OCI-M1 (cell line): ENCODE measurements at regions not wholly inside any gene's neighbourhood (a gene's known extent, or its start where the extent isn't known, plus 50 kb on each side); places are given as distances from the start of the nearest gene placed in this dataset.

ENCODE experiments used
- DNase-seq: peaks from one replicate; lab custom pipeline; 2025; lab: John Stamatoyannopoulos, UW

GRCh38 chr5:6868575-6869215, 155.5 kb downstream of the TENT4A start:
- DNase-seq: peak; percentile 2

- no peak for DNase-seq
These were observed 156.4 kb downstream of the TENT4A start for GRCh38 chr5:6869677-6870076.

GRCh38 chr5:6872441-6873160, 159.4 kb downstream of the TENT4A start:
- no peak for DNase-seq

- DNase-seq: no peak
These were observed 160.1 kb downstream of the TENT4A start for GRCh38 chr5:6873359-6873758.

GRCh38 chr5:6875376-6875775, 162.1 kb downstream of the TENT4A start:
- no peak for DNase-seq

GRCh38 chr5:6877986-6878828, 165.0 kb downstream of the TENT4A start:
- DNase-seq: no peak

- no peak for DNase-seq
These were observed 172.3 kb downstream of the TENT4A start for GRCh38 chr5:6885581-6885980.

GRCh38 chr5:6886866-6887265, 173.6 kb downstream of the TENT4A start:
- DNase-seq: peak; percentile 3

- DNase-seq: no peak
These were observed 175.8 kb downstream of the TENT4A start for GRCh38 chr5:6889030-6889429.

GRCh38 chr5:6899221-6899620, 186.0 kb downstream of the TENT4A start:
- no peak for DNase-seq

GRCh38 chr5:6900247-6901227, 187.3 kb downstream of the TENT4A start:
- no peak for DNase-seq

GRCh38 chr5:6902094-6902493, 188.9 kb downstream of the TENT4A start:
- DNase-seq: no peak

- no peak for DNase-seq
These were observed 189.4 kb downstream of the TENT4A start for GRCh38 chr5:6902597-6902996.

- no peak for DNase-seq
These were observed 190.7 kb downstream of the TENT4A start for GRCh38 chr5:6903934-6904333.

GRCh38 chr5:6904860-6905259, 191.6 kb downstream of the TENT4A start:
- DNase-seq: no peak

- no peak for DNase-seq
These were observed 192.2 kb downstream of the TENT4A start for GRCh38 chr5:6905423-6905822.

GRCh38 chr5:6905883-6906282, 192.7 kb downstream of the TENT4A start:
- DNase-seq: no peak

- no peak for DNase-seq
These were observed 194.2 kb downstream of the TENT4A start for GRCh38 chr5:6907320-6907918.

GRCh38 chr5:6909901-6910300, 196.7 kb downstream of the TENT4A start:
- no peak for DNase-seq

GRCh38 chr5:6910950-6911349, 197.7 kb downstream of the TENT4A start:
- no peak for DNase-seq

GRCh38 chr5:6914347-6914746, 201.1 kb downstream of the TENT4A start:
- no peak for DNase-seq
